DND-41 (cell line): ENCODE measurements at regions not wholly inside any gene's neighbourhood (a gene's known extent, or its start where the extent isn't known, plus 50 kb on each side); places are given as distances from the start of the nearest gene placed in this dataset.

Experiments used
- EZH2 ChIP-seq: IDR thresholded peaks from 3 replicates; pipeline ENCODE4 v1.6.1; 2012; ENCODE audit warnings: borderline replicate concordance, low read depth, mild to moderate bottlenecking, moderate library complexity, low read length, inconsistent platforms; ENCODE audit not compliant: severe bottlenecking
- TF ChIP-seq, protein P1 (sequence below): IDR thresholded peaks from 2 replicates; pipeline ENCODE4 v1.5.1; 2012; ENCODE audit warnings: borderline replicate concordance, low read length, moderate library complexity, mild to moderate bottlenecking; ENCODE audit not compliant: poor library complexity, severe bottlenecking; ENCODE audit errors: extremely low read depth

DNA sequence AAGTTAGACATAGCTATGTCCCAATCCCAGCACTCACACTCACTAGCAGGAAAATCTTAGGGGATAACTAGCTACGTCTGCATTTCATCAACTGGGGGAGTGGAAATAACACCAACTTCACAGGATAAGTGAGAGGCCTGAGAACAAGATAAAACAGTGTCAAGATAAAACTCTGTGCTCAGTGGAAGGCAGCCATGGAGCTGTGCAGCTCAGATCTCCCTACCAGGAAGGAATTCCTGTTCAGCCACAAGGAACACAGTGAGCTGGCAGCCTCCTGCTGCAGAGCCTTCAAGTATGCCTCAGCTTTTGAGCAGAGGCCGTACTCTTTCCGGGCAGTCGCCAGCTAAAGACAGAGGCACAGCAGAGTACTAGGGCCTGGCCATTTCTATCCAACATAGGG is 115.8 kb upstream of the TOPAZ1 start:
- TF ChIP-seq, protein P1, sequence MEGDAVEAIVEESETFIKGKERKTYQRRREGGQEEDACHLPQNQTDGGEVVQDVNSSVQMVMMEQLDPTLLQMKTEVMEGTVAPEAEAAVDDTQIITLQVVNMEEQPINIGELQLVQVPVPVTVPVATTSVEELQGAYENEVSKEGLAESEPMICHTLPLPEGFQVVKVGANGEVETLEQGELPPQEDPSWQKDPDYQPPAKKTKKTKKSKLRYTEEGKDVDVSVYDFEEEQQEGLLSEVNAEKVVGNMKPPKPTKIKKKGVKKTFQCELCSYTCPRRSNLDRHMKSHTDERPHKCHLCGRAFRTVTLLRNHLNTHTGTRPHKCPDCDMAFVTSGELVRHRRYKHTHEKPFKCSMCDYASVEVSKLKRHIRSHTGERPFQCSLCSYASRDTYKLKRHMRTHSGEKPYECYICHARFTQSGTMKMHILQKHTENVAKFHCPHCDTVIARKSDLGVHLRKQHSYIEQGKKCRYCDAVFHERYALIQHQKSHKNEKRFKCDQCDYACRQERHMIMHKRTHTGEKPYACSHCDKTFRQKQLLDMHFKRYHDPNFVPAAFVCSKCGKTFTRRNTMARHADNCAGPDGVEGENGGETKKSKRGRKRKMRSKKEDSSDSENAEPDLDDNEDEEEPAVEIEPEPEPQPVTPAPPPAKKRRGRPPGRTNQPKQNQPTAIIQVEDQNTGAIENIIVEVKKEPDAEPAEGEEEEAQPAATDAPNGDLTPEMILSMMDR, result no peak
- no peak for TF ChIP-seq EZH2
